ENCODE measurements at regions not wholly inside any gene's neighbourhood (a gene's known extent, or its start where the extent isn't known, plus 50 kb on each side); places are given as distances from the start of the nearest gene placed in this dataset.

- Histone ChIP-seq H3K4me2 (ENCODE audit: low read length) (no peak overlapping the region), H3K27ac (ENCODE audit: low read depth, low read length) (no peak overlapping the region), H2AFZ (ENCODE audit: low read depth, low read length, poor library complexity, severe bottlenecking) (no peak overlapping the region), H3K4me3 (replicated peaks in 1 of 2; ENCODE audit: low read depth in 1 of 2, low read length in 2 of 2) (no peak overlapping the region), H3K27me3 (ENCODE audit: insufficient read depth, low read length) (no peaks in the 10 kb centered on the region), H3K9me3 (ENCODE audit: control insufficient read depth in 1 of 2, insufficient read depth in 1 of 2, low read depth in 1 of 2, low read length in 2 of 2) (peaks cover 0 to 12% of the 10 kb centered on the region in 2 experiments; a peak in 1 of 4 replicates), H3K4me1 (ENCODE audit: control insufficient read depth in 1 of 2, insufficient read depth in 2 of 2, low read length in 2 of 2) (no peaks in the 10 kb centered on the region), H3K9ac (ENCODE audit: low read length) (no peak overlapping the region), H3K79me2 (ENCODE audit: insufficient read depth, low read length) (no peaks in the 10 kb centered on the region), H4K20me1 (ENCODE audit: insufficient read depth) (no peaks in the 10 kb centered on the region), H3K36me3 (ENCODE audit: control insufficient read depth in 1 of 2, insufficient read depth in 2 of 2, low read length in 2 of 2) (no peaks in the 10 kb centered on the region), H3K9me2 (ENCODE audit: insufficient read depth) (no peaks in the 10 kb centered on the region)
- ChIA-PET POLR2A (no interaction called here), CTCF (no interaction called here), RAD21 (ENCODE audit: low non-redundant PET in 1 of 2, low total read pairs in 2 of 2, uncharacterized antibody in 2 of 2, unreplicated experiment in 2 of 2) (no interaction called here)
- intact Hi-C loops (cut with micrococcal nuclease), result no loop called here
- DNase-seq (ENCODE audit: low read depth, low spot score), result no peak
- TF ChIP-seq ELF1 (IDR thresholded peaks at IDR 0.05; ENCODE audit: borderline replicate concordance, low read depth) (no peak), ZFX (IDR thresholded peaks at IDR 0.05) (no peak), CBX3 (IDR thresholded peaks at IDR 0.05; ENCODE audit: low read depth) (no peak), EGR1 (IDR thresholded peaks at IDR 0.05; ENCODE audit: low read depth) (no peak), EZH2phosphoT487 (IDR thresholded peaks at IDR 0.05; ENCODE audit: borderline replicate concordance) (no peak), JUND (IDR thresholded peaks at IDR 0.05) (no peak)
- ATAC-seq, result no peak
- no TSS peak for BruUV-seq (replicated peaks)
Measured at GRCh38 chr9:82797534-82797933, 265.4 kb downstream of the RASEF start.

DNA sequence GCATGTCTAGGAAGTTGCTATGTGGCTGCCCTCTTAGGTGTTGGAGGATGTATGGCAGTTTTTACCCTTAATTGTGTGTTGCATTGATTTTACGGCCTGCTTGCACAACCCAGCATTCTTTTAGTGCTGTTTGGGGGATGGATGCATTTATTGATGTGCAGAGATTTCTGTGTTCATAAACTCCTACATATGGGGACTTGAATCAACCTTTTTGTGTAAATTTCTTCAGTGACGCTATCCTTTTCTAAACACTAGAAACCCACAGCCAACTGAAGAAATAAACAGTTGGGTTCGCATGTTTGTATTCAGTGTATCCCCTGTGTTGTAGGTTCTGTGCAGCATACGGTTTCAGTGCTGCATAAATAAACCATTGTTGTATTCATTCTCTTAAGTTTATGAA lies 263.7 kb downstream of the RASEF start:
- ChIA-PET CTCF (no interaction called here), POLR2A (no interaction called here), RAD21 (ENCODE audit: low non-redundant PET in 1 of 2, low total read pairs in 2 of 2, uncharacterized antibody in 2 of 2, unreplicated experiment in 2 of 2) (no interaction called here)
- no peak overlapping the region for H2AFZ ChIP-seq (ENCODE audit: low read depth, low read length, poor library complexity, severe bottlenecking)
- intact Hi-C loops (cut with micrococcal nuclease), result no loop called here
- H3K4me1 ChIP-seq (ENCODE audit: control insufficient read depth in 1 of 2, insufficient read depth in 2 of 2, low read length in 2 of 2), result no peaks in the 10 kb centered on the region
- BruUV-seq (replicated peaks), result no TSS peak
- H4K20me1 ChIP-seq (ENCODE audit: insufficient read depth), result no peaks in the 10 kb centered on the region
- H3K4me3 ChIP-seq (replicated peaks in 1 of 2; ENCODE audit: low read depth in 1 of 2, low read length in 2 of 2), result no peak overlapping the region
- no peaks in the 10 kb centered on the region for H3K36me3 ChIP-seq (ENCODE audit: control insufficient read depth in 1 of 2, insufficient read depth in 2 of 2, low read length in 2 of 2)
- peaks cover 0 to 12% of the 10 kb centered on the region in 2 experiments; a peak in 1 of 4 replicates for H3K9me3 ChIP-seq (ENCODE audit: control insufficient read depth in 1 of 2, insufficient read depth in 1 of 2, low read depth in 1 of 2, low read length in 2 of 2)
- H3K79me2 ChIP-seq (ENCODE audit: insufficient read depth, low read length), result no peaks in the 10 kb centered on the region
- no peak overlapping the region for H3K9ac ChIP-seq (ENCODE audit: low read length)
- no peak overlapping the region for H3K27ac ChIP-seq (ENCODE audit: low read depth, low read length)
- no peaks in the 10 kb centered on the region for H3K9me2 ChIP-seq (ENCODE audit: insufficient read depth)
- H3K27me3 ChIP-seq (ENCODE audit: insufficient read depth, low read length), result no peaks in the 10 kb centered on the region
- DNase-seq (ENCODE audit: low read depth, low spot score), result no peak
- no peak for ATAC-seq
- no peak overlapping the region for H3K4me2 ChIP-seq (ENCODE audit: low read length)
- TF ChIP-seq POLR2AphosphoS5 (IDR thresholded peaks at IDR 0.05; ENCODE audit: low read depth, low read length) (no peak), TCF7L2 (IDR thresholded peaks at IDR 0.05; ENCODE audit: borderline replicate concordance, extremely low read depth, insufficient read depth, insufficient read length) (no peak), CBX3 (IDR thresholded peaks at IDR 0.05; ENCODE audit: low read depth) (no peak), SP1 (IDR thresholded peaks at IDR 0.05; ENCODE audit: low read depth) (no peak), ZFX (IDR thresholded peaks at IDR 0.05) (no peak), REST (IDR thresholded peaks at IDR 0.05; ENCODE audit: low read depth) (no peak), CTCF (IDR thresholded peaks at IDR 0.05 in 2 of 3, conservative IDR thresholded peaks at IDR 0.05 in 1 of 3; ENCODE audit: borderline replicate concordance in 1 of 3, insufficient read depth in 1 of 3, low read depth in 2 of 3, low read length in 2 of 3) (no peak), JUND (IDR thresholded peaks at IDR 0.05) (no peak), POLR2A (IDR thresholded peaks at IDR 0.05; ENCODE audit: borderline replicate concordance, extremely low read depth, insufficient read depth, insufficient read length) (no peak), CEBPB (IDR thresholded peaks at IDR 0.05; ENCODE audit: low read depth) (no peak), ZBTB33 (IDR thresholded peaks at IDR 0.05; ENCODE audit: extremely low read depth, insufficient replicate concordance, low read length) (no peak)
